ENCODE measurements at regions not wholly inside any gene's neighbourhood (a gene's known extent, or its start where the extent isn't known, plus 50 kb on each side); places are given as distances from the start of the nearest gene placed in this dataset.
"Not testable (repeated sequence)": the region's sequence is repeated elsewhere in the genome, so short reads cannot be mapped to it uniquely, and the experiment has no call there.

DNA sequence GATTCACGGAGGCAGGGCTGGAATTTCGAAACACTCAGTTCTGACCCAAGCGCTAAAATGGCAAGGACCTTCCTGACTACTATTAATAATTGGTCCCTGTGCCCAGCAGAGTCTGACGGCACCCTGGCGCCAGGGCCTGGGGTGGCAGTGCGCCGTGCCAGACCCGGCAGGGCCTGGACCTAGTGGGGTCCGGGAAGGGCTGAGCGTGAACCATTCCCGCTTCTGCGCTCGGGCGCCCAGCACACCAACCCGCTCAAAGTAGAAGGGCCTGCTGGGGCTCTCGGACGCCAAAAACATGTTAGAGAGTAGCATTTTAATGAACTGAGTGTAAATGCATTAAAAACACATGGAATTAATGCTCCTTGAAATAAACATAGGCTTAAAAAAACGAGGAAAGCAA, 346.7 kb upstream of the SFRP2 start:
- no peak overlapping the region for H3K4me3 ChIP-seq (ENCODE audit: low read depth in 1 of 2, low read length in 2 of 2)
- H3K27me3 ChIP-seq (ENCODE audit: control insufficient read depth in 1 of 2, insufficient read depth in 2 of 2, low read length in 2 of 2): no peaks in the 10 kb centered on the region
- H3K9me3 ChIP-seq (ENCODE audit: control insufficient read depth in 2 of 2, insufficient read depth in 1 of 2, low read depth in 1 of 2, low read length in 1 of 2): no peaks in the 10 kb centered on the region
- H3K4me1 ChIP-seq (ENCODE audit: control insufficient read depth in 2 of 2, insufficient read depth in 2 of 2, low read length in 1 of 2): no peaks in the 10 kb centered on the region
- H3K27ac ChIP-seq (ENCODE audit: low read depth in 2 of 2, low read length in 1 of 2): no peak overlapping the region
- 90 to 92% methylated on average over 18 of the region's 18 CpGs for WGBS, 2 donors
- no peaks in the 10 kb centered on the region for H3K36me3 ChIP-seq (ENCODE audit: control insufficient read depth in 2 of 2, insufficient read depth in 2 of 2, low read length in 1 of 2)

DNA sequence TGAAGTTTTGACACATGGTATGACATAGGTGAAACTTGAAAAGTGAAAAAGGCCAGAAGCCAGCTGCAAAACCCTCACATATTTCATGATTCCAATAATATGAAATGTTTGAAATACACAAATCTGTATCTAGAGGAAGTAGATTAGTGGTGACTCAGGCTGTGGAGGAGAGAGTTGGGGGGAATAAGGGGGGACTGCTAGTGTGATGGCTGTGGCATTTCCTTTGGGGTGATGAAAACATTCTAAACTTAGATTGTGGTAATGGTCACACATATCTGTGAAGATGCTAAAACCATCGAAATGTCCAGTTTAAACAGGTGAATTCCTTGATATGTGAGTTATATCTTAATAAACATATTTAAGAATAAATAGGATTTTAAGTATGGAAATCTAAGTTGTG, 343.5 kb upstream of the SFRP2 start:
- no peak overlapping the region for H3K4me3 ChIP-seq (ENCODE audit: low read depth in 1 of 2, low read length in 2 of 2)
- no peaks in the 10 kb centered on the region for H3K9me3 ChIP-seq (ENCODE audit: control insufficient read depth in 2 of 2, insufficient read depth in 1 of 2, low read depth in 1 of 2, low read length in 1 of 2)
- no peak overlapping the region for H3K27ac ChIP-seq (ENCODE audit: low read depth in 2 of 2, low read length in 1 of 2)
- WGBS, 2 donors: 74 to 76% methylated on average over 1 of the region's 1 CpG
- no peaks in the 10 kb centered on the region for H3K4me1 ChIP-seq (ENCODE audit: control insufficient read depth in 2 of 2, insufficient read depth in 2 of 2, low read length in 1 of 2)
- H3K36me3 ChIP-seq (ENCODE audit: control insufficient read depth in 2 of 2, insufficient read depth in 2 of 2, low read length in 1 of 2): no peaks in the 10 kb centered on the region
- no peaks in the 10 kb centered on the region for H3K27me3 ChIP-seq (ENCODE audit: control insufficient read depth in 1 of 2, insufficient read depth in 2 of 2, low read length in 2 of 2)

DNA sequence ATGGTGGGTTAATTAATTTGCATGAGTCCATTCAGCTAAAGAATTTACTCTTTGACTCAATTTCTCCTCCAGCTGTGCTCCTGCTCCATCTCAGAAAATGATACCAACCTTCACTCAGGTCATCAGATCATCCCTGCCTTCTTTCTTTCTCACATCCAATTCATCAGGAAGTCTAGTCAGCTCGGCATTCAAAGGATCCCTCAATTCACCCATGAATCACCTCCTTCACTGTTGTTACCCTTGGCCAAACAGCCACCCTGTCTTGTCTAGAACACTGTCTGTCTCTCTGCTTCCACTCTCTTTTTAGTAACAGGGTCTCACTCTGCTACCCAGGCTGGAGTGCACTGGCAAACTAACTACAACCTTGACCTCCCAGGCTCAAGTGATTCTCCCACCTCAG, 337.4 kb upstream of the SFRP2 start:
- WGBS, 2 donors: 68 to 72% methylated on average over 1 of the region's 1 CpG
- no peaks in the 10 kb centered on the region for H3K36me3 ChIP-seq (ENCODE audit: control insufficient read depth in 2 of 2, insufficient read depth in 2 of 2, low read length in 1 of 2)
- no peaks in the 10 kb centered on the region for H3K27me3 ChIP-seq (ENCODE audit: control insufficient read depth in 1 of 2, insufficient read depth in 2 of 2, low read length in 2 of 2)
- H3K4me3 ChIP-seq (ENCODE audit: low read depth in 1 of 2, low read length in 2 of 2): no peak overlapping the region
- H3K27ac ChIP-seq (ENCODE audit: low read depth in 2 of 2, low read length in 1 of 2): no peak overlapping the region
- H3K4me1 ChIP-seq (ENCODE audit: control insufficient read depth in 2 of 2, insufficient read depth in 2 of 2, low read length in 1 of 2): no peaks in the 10 kb centered on the region
- no peaks in the 10 kb centered on the region for H3K9me3 ChIP-seq (ENCODE audit: control insufficient read depth in 2 of 2, insufficient read depth in 1 of 2, low read depth in 1 of 2, low read length in 1 of 2)

DNA sequence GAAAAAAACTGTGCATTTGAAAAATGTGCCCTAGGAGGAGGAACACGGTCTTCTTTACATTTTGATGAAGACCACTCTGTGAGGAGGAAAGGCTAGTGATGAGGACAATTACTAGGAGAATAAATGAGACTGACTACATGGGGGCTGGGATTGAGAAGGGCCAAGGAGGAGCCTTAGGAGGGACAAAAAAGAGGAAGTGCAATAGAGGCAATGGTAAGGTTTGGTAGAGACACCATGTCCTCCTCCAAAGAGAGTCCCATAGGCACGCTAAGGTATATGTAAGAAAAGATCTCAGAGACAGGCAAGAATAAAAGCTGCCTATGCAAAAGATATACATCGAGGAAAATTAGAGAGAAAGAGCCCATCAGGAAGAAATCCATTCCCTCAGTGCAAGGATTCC, 336.5 kb upstream of the SFRP2 start:
- 87 to 88% methylated on average over 3 of the region's 3 CpGs for WGBS, 2 donors
- no peaks in the 10 kb centered on the region for H3K9me3 ChIP-seq (ENCODE audit: control insufficient read depth in 2 of 2, insufficient read depth in 1 of 2, low read depth in 1 of 2, low read length in 1 of 2)
- no peaks in the 10 kb centered on the region for H3K27me3 ChIP-seq (ENCODE audit: control insufficient read depth in 1 of 2, insufficient read depth in 2 of 2, low read length in 2 of 2)
- H3K4me1 ChIP-seq (ENCODE audit: control insufficient read depth in 2 of 2, insufficient read depth in 2 of 2, low read length in 1 of 2): no peaks in the 10 kb centered on the region
- H3K4me3 ChIP-seq (ENCODE audit: low read depth in 1 of 2, low read length in 2 of 2): no peak overlapping the region
- H3K36me3 ChIP-seq (ENCODE audit: control insufficient read depth in 2 of 2, insufficient read depth in 2 of 2, low read length in 1 of 2): no peaks in the 10 kb centered on the region
- H3K27ac ChIP-seq (ENCODE audit: low read depth in 2 of 2, low read length in 1 of 2): no peak overlapping the region

DNA sequence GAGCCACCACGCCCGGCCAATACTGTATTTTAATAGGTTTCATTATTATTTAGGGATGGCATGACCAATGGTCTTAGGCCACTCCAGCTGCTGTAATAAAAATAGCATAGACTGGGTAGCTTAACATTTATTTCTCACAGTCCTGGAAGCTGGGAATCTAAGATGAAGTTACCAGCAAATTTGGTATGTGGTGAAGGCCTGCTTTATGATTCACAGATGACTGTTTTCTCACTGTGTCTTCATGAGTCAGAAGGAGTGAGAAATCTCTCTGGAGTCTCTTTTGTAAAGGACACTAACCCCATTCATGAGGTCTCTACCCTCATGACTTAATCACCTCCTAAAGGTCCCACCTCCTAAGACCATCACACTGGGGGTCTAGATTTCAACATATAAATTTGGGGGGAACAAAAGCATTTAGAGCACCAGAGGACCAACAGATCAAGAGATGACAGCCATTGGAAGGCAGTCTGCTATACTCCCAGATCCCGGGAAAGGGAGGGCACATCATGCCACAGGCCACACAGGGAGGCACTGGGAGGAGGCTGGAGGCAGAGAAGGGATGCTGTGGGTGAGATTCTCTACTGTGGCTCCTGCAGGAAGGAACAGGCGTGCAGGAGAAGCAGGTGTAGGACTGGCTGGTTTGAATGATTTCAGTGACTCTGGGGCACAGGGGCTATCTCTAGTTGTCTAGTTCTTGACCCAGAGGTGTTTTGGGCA, 335.8 kb upstream of the SFRP2 start:
- no peaks in the 10 kb centered on the region for H3K9me3 ChIP-seq (ENCODE audit: control insufficient read depth in 2 of 2, insufficient read depth in 1 of 2, low read depth in 1 of 2, low read length in 1 of 2)
- H3K36me3 ChIP-seq (ENCODE audit: control insufficient read depth in 2 of 2, insufficient read depth in 2 of 2, low read length in 1 of 2): no peaks in the 10 kb centered on the region
- no peak overlapping the region for H3K4me3 ChIP-seq (ENCODE audit: low read depth in 1 of 2, low read length in 2 of 2)
- H3K27ac ChIP-seq (ENCODE audit: low read depth in 2 of 2, low read length in 1 of 2): no peak overlapping the region
- no peaks in the 10 kb centered on the region for H3K4me1 ChIP-seq (ENCODE audit: control insufficient read depth in 2 of 2, insufficient read depth in 2 of 2, low read length in 1 of 2)
- 63 to 68% methylated on average over 4 of the region's 4 CpGs for WGBS, 2 donors
- no peaks in the 10 kb centered on the region for H3K27me3 ChIP-seq (ENCODE audit: control insufficient read depth in 1 of 2, insufficient read depth in 2 of 2, low read length in 2 of 2)

DNA sequence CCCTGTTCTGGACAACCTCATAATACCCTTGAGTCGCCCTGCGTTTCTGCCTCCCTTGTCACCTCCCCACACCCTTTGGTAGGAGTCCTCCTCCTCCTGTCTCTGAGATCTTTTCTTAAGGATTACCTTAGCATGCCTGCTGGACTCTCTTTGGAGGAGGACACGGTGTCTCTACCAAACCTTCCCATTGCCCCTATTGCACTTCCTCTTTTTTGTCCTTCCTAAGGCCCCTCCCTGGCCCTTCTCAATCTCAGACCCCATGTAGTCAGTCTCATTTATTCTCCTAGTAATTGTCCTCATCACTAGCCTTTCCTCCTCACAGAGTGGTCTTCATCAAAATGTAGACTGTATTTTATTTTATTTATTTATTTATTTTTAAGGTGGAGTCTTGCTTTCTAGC, 335.0 kb upstream of the SFRP2 start:
- Histone ChIP-seq H3K27ac (ENCODE audit: low read depth in 2 of 2, low read length in 1 of 2) (no peak overlapping the region), H3K27me3 (ENCODE audit: control insufficient read depth in 1 of 2, insufficient read depth in 2 of 2, low read length in 2 of 2) (no peaks in the 10 kb centered on the region), H3K4me1 (ENCODE audit: control insufficient read depth in 2 of 2, insufficient read depth in 2 of 2, low read length in 1 of 2) (no peaks in the 10 kb centered on the region), H3K9me3 (ENCODE audit: control insufficient read depth in 2 of 2, insufficient read depth in 1 of 2, low read depth in 1 of 2, low read length in 1 of 2) (no peaks in the 10 kb centered on the region), H3K36me3 (ENCODE audit: control insufficient read depth in 2 of 2, insufficient read depth in 2 of 2, low read length in 1 of 2) (no peaks in the 10 kb centered on the region), H3K4me3 (ENCODE audit: low read depth in 1 of 2, low read length in 2 of 2) (no peak overlapping the region)
- WGBS, 2 donors: 84 to 92% methylated on average over 3 of the region's 3 CpGs

DNA sequence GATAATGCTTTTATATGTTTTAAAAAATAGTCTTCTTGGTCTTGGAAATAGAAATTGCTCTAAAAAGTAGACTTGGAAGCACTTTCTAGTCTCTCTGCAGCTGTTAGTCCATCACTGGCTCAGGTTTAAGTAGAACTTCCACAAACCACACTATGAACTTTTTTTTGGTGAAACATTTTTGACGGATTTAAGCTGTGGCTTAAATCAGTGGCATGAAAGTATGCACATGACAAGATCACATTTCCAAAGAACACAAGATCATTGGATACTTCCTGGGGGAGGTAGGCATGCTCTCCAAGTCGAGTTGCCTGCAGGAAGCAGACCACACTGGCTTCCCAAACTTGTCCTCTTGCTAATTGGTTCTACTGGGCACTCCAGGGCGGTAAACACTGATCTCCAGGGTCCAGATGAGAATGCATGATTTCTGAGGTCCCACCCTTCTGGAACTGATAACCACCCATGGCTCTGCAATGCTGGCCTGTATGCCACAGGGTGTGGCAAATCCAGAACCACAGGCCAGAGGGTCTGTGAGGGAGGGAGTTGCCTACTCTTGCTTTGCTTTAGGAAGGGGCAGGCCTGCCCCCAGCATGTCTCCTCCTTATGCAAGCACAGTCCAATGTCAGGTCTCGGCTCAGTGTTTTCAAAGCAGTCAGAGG, 331.9 kb upstream of the SFRP2 start:
- H3K9me3 ChIP-seq (ENCODE audit: control insufficient read depth in 2 of 2, insufficient read depth in 1 of 2, low read depth in 1 of 2, low read length in 1 of 2): no peaks in the 10 kb centered on the region
- no peak overlapping the region for H3K4me3 ChIP-seq (ENCODE audit: low read depth in 1 of 2, low read length in 2 of 2)
- WGBS, 2 donors: 65 to 67% methylated on average over 4 of the region's 4 CpGs
- no peaks in the 10 kb centered on the region for H3K27me3 ChIP-seq (ENCODE audit: control insufficient read depth in 1 of 2, insufficient read depth in 2 of 2, low read length in 2 of 2)
- H3K4me1 ChIP-seq (ENCODE audit: control insufficient read depth in 2 of 2, insufficient read depth in 2 of 2, low read length in 1 of 2): no peaks in the 10 kb centered on the region
- no peaks in the 10 kb centered on the region for H3K36me3 ChIP-seq (ENCODE audit: control insufficient read depth in 2 of 2, insufficient read depth in 2 of 2, low read length in 1 of 2)
- H3K27ac ChIP-seq (ENCODE audit: low read depth in 2 of 2, low read length in 1 of 2): no peak overlapping the region

DNA sequence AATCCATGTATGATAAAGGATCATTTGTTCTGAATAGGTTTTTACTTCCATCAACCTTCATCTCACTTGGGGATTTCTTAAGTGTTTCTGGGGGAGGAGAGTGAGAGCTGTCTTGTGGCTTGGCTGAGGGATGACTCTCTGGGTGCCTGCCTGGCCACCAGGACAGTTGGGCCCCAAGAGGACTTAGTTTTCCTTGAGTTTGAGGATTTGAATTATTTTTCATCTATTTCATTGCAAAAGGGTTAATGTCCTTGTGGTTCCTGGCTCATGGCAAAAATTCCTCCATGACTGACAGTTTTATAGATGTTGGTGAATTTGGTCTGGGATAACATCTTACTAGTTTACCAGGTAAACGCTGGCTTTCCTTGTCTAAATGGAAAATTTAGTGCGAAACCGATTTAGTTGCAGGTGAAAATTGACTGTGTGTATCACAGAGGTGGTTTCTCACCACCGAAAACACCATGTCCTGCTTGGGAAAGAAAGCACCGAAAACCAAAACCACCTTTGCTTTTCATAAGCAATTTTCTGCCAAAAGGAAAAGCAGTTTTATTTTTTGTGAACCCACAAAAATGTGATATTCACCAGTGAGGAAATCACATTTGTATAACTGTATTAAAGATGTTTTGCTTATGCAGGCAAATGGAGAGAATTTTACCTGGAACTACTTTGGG, 331.3 kb upstream of the SFRP2 start:
- 81 to 83% methylated on average over 5 of the region's 5 CpGs for WGBS, 2 donors
- H3K27ac ChIP-seq (ENCODE audit: low read depth in 2 of 2, low read length in 1 of 2): no peak overlapping the region
- no peaks in the 10 kb centered on the region for H3K4me1 ChIP-seq (ENCODE audit: control insufficient read depth in 2 of 2, insufficient read depth in 2 of 2, low read length in 1 of 2)
- H3K4me3 ChIP-seq (ENCODE audit: low read depth in 1 of 2, low read length in 2 of 2): no peak overlapping the region
- H3K27me3 ChIP-seq (ENCODE audit: control insufficient read depth in 1 of 2, insufficient read depth in 2 of 2, low read length in 2 of 2): no peaks in the 10 kb centered on the region
- H3K36me3 ChIP-seq (ENCODE audit: control insufficient read depth in 2 of 2, insufficient read depth in 2 of 2, low read length in 1 of 2): no peaks in the 10 kb centered on the region
- H3K9me3 ChIP-seq (ENCODE audit: control insufficient read depth in 2 of 2, insufficient read depth in 1 of 2, low read depth in 1 of 2, low read length in 1 of 2): no peaks in the 10 kb centered on the region

DNA sequence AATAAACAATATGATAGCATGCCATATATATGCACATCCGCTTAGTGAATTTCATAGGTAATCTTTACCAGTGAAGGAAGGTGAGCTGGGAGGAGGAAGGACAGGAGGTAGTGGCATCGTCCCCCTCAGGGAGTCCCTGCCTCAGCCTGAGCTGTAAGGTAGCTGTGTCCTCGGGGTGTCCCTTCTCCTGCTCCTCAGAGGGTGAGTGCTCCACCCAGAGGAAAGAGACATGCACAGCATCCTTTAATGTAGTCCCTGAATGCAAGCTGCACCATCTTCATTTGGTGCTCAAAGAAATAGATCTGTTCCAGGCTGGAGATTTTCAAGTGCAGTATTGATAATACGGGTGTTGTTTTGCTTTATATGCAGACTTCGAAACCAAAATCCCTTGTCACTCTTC, 330.4 kb upstream of the SFRP2 start:
- WGBS, 2 donors: 78 to 83% methylated on average over 5 of the region's 5 CpGs
- Histone ChIP-seq H3K4me3 (ENCODE audit: low read depth in 1 of 2, low read length in 2 of 2) (no peak overlapping the region), H3K27ac (ENCODE audit: low read depth in 2 of 2, low read length in 1 of 2) (no peak overlapping the region), H3K9me3 (ENCODE audit: control insufficient read depth in 2 of 2, insufficient read depth in 1 of 2, low read depth in 1 of 2, low read length in 1 of 2) (no peaks in the 10 kb centered on the region), H3K4me1 (ENCODE audit: control insufficient read depth in 2 of 2, insufficient read depth in 2 of 2, low read length in 1 of 2) (no peaks in the 10 kb centered on the region), H3K36me3 (ENCODE audit: control insufficient read depth in 2 of 2, insufficient read depth in 2 of 2, low read length in 1 of 2) (no peaks in the 10 kb centered on the region), H3K27me3 (ENCODE audit: control insufficient read depth in 1 of 2, insufficient read depth in 2 of 2, low read length in 2 of 2) (no peaks in the 10 kb centered on the region)

DNA sequence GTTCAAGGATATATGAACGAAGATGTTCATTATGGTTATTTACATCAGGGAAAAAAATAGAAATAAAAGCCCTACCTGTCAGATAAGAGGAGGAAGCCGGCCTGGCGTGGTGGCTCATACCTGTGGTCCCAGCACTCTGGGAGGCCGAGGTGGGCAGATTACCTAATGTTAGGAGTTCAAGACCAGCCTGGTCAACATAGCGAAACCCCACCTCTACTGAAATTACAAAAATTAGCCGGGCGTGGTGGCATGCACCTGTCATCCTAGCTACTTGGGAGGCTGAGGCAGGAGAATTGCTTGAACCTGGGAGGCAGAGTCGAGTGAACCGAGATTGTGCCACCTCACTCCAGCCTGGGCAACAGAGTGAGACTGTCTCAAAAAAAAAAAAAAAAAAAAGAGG, 328.8 kb upstream of the SFRP2 start:
- not testable (repeated sequence) for H3K4me3 ChIP-seq (ENCODE audit: low read depth in 1 of 2, low read length in 2 of 2); H3K27ac ChIP-seq (ENCODE audit: low read depth in 2 of 2, low read length in 1 of 2); H3K9me3 ChIP-seq (ENCODE audit: control insufficient read depth in 2 of 2, insufficient read depth in 1 of 2, low read depth in 1 of 2, low read length in 1 of 2); H3K36me3 ChIP-seq (ENCODE audit: control insufficient read depth in 2 of 2, insufficient read depth in 2 of 2, low read length in 1 of 2); H3K4me1 ChIP-seq (ENCODE audit: control insufficient read depth in 2 of 2, insufficient read depth in 2 of 2, low read length in 1 of 2); H3K27me3 ChIP-seq (ENCODE audit: control insufficient read depth in 1 of 2, insufficient read depth in 2 of 2, low read length in 2 of 2)
- WGBS, 2 donors: 83 to 84% methylated on average over 9 of the region's 9 CpGs
